HCT116 (cell line): ENCODE measurements at regions not wholly inside any gene's neighbourhood (a gene's known extent, or its start where the extent isn't known, plus 50 kb on each side); places are given as distances from the start of the nearest gene placed in this dataset.

Experiments
- ATAC-seq: fragments of 200-7000 bp; cut with Tn5 transposase; 2 replicates; pipeline ENCODE4 v1.9.1; 2020; ENCODE audit warnings: mild to moderate bottlenecking, moderate library complexity
- BruUV-seq: library from RNA; stranded (reverse); fragments of 400-500 nt; replicated peaks from 2 replicates; lab custom pipeline; 2021; lab: Mats Ljungman, UMichigan
- CTCF ChIA-PET: fragments of 300-600 bp; sonication (Branson Sonifier 250); formaldehyde crosslinking; loops from one replicate; lab custom pipeline; 2021; ENCODE audit warnings: antibody characterized with exemption; lab: Charles Lee
- POLR2A ChIA-PET: fragments of 300-600, 350-600 bp; sonication (Branson Sonifier 250); formaldehyde crosslinking; loops from one replicate; lab custom pipeline; 2021; ENCODE audit warnings: antibody characterized with exemption; lab: Charles Lee
- RAD21 ChIA-PET, 2 experiments: fragments of 300-600 bp; sonication (Branson Sonifier 250); formaldehyde crosslinking; loops; one replicate each; lab custom pipeline; 2023; ENCODE audit warnings: low total read pairs in 2 of 2; ENCODE audit not compliant: uncharacterized antibody in 2 of 2, unreplicated experiment in 2 of 2, low non-redundant PET in 1 of 2; lab: Charles Lee
- DNase-seq: peaks from one replicate; pipeline ENCODE4 v3.0.0-alpha.2; 2010; ENCODE audit warnings: low read depth, low spot score
- H2AFZ ChIP-seq: fragments of 200-600 bp; shearing (Covaris generic), sonication (generic); 2 replicates; pipeline ENCODE4 v1.6.1; 2017; ENCODE audit warnings: low read depth, mixed run types, mixed read lengths, antibody characterized with exemption, low read length; ENCODE audit not compliant: poor library complexity, severe bottlenecking
- H3K27ac ChIP-seq: 2 replicates; pipeline ENCODE4 v1.5.1; 2012; ENCODE audit warnings: low read depth, low read length
- H3K27me3 ChIP-seq: fragments of 200-600 bp; sonication (generic); 2 replicates; pipeline ENCODE4 v1.6.1; 2016; ENCODE audit warnings: mixed run types, low read length, mixed read lengths; ENCODE audit not compliant: insufficient read depth
- H3K36me3 ChIP-seq, 2 experiments: fragments of 200-500 bp in 1 of 2; fragments of 200-600 bp in 1 of 2; sonication (Bioruptor generic) in 1 of 2; sonication (generic) in 1 of 2; 2 replicates each; pipeline versions ENCODE4 v1.5.1 to v1.6.1; 2014 to 2016; ENCODE audit warnings: low read length in 2 of 2, inconsistent platforms in 1 of 2, mixed read lengths in 1 of 2, mixed run types in 1 of 2; ENCODE audit not compliant: insufficient read depth in 2 of 2, control insufficient read depth in 1 of 2
- H3K4me1 ChIP-seq, 2 experiments: fragments of 200-600 bp in 1 of 2; sonication (generic) in 1 of 2; 2 replicates each; pipeline versions ENCODE4 v1.5.1 to v1.6.1; 2012 to 2017; ENCODE audit warnings: low read length in 2 of 2, inconsistent platforms in 1 of 2, mild to moderate bottlenecking in 1 of 2, mixed read lengths in 1 of 2, mixed run types in 1 of 2, moderate library complexity in 1 of 2; ENCODE audit not compliant: insufficient read depth in 2 of 2, control insufficient read depth in 1 of 2
- H3K4me2 ChIP-seq: fragments of 200-600 bp; sonication (generic); 2 replicates; pipeline ENCODE4 v1.6.1; 2017; ENCODE audit warnings: mixed run types, low read length, mixed read lengths
- H3K4me3 ChIP-seq, 2 experiments: fragments of 200-600 bp in 1 of 2; sonication (generic) in 1 of 2; replicated peaks in 1 of 2; 2 replicates each; pipeline ENCODE4 v1.5.1; 2011 to 2016; ENCODE audit warnings: low read length in 2 of 2, control low read depth in 1 of 2, low read depth in 1 of 2, mild to moderate bottlenecking in 1 of 2, mixed read lengths in 1 of 2, mixed run types in 1 of 2
- H3K79me2 ChIP-seq: fragments of 200-600 bp; sonication (generic); 2 replicates; pipeline ENCODE4 v1.6.1; 2017; ENCODE audit warnings: mild to moderate bottlenecking, mixed run types, low read length, moderate library complexity, mixed read lengths; ENCODE audit not compliant: insufficient read depth
- H3K9ac ChIP-seq: fragments of 200-600 bp; sonication (generic); 2 replicates; pipeline ENCODE4 v1.6.1; 2016; ENCODE audit warnings: low read length, mixed read lengths
- H3K9me2 ChIP-seq: fragments of 200-600 bp; sonication (generic), shearing (Covaris generic); 2 replicates; pipeline ENCODE4 v1.6.1; 2017; ENCODE audit warnings: mixed run types, mild to moderate bottlenecking, moderate library complexity; ENCODE audit not compliant: insufficient read depth
- H3K9me3 ChIP-seq, 2 experiments: fragments of 200-500 bp in 1 of 2; fragments of 200-600 bp in 1 of 2; sonication (Bioruptor generic) in 1 of 2; sonication (generic) in 1 of 2; 2 replicates each; pipeline ENCODE4 v1.6.1; 2014 to 2017; ENCODE audit warnings: low read length in 2 of 2, mixed read lengths in 2 of 2, inconsistent platforms in 1 of 2, low read depth in 1 of 2, mild to moderate bottlenecking in 1 of 2, mixed run types in 1 of 2, moderate library complexity in 1 of 2; ENCODE audit not compliant: control insufficient read depth in 1 of 2, insufficient read depth in 1 of 2
- H4K20me1 ChIP-seq: fragments of 200-600 bp; sonication (generic), shearing (Covaris generic); 2 replicates; pipeline ENCODE4 v1.6.1; 2017; ENCODE audit warnings: mixed run types, mild to moderate bottlenecking, moderate library complexity; ENCODE audit not compliant: insufficient read depth
- CBX3 ChIP-seq: IDR thresholded peaks from 2 replicates; pipeline ENCODE4 v1.6.1; 2012; ENCODE audit warnings: low read depth
- CEBPB ChIP-seq: IDR thresholded peaks from 2 replicates; pipeline ENCODE4 v1.6.1; 2012; ENCODE audit warnings: low read depth
- CTCF ChIP-seq, 3 experiments: fragments of 200-600 bp in 1 of 3; sonication (generic) in 1 of 3; IDR thresholded peaks in 2 of 3; conservative IDR thresholded peaks in 1 of 3; 2 replicates each; pipeline ENCODE4 v1.5.1; 2012 to 2017; ENCODE audit warnings: low read depth in 2 of 3, low read length in 2 of 3, antibody characterized with exemption in 1 of 3, borderline replicate concordance in 1 of 3, control low read depth in 1 of 3, mild to moderate bottlenecking in 1 of 3, mixed read lengths in 1 of 3, mixed run types in 1 of 3, moderate library complexity in 1 of 3; ENCODE audit not compliant: insufficient read depth in 1 of 3
- EGR1 ChIP-seq: IDR thresholded peaks from 2 replicates; pipeline ENCODE4 v1.6.1; 2012; ENCODE audit warnings: low read depth
- ELF1 ChIP-seq: IDR thresholded peaks from 2 replicates; pipeline ENCODE4 v1.6.1; 2012; ENCODE audit warnings: low read depth, borderline replicate concordance
- EZH2 ChIP-seq: fragments of 200-600 bp; sonication (generic); IDR thresholded peaks from 2 replicates; pipeline ENCODE4 v1.6.1; 2017; ENCODE audit warnings: antibody characterized with exemption, mixed run types
- EZH2phosphoT487 ChIP-seq: fragments of 200-600 bp; IDR thresholded peaks from 2 replicates; pipeline ENCODE4 v1.6.1; 2018; ENCODE audit warnings: antibody characterized with exemption, borderline replicate concordance
- FOSL1 ChIP-seq: IDR thresholded peaks from 2 replicates; pipeline ENCODE4 v1.6.1; 2012; ENCODE audit warnings: low read depth
- JUND ChIP-seq: IDR thresholded peaks from 2 replicates; pipeline ENCODE4 v1.6.1; 2012
- MAX ChIP-seq: IDR thresholded peaks from 2 replicates; pipeline ENCODE4 v1.6.1; 2012
- POLR2A ChIP-seq: IDR thresholded peaks from 2 replicates; pipeline ENCODE4 v1.7.0; 2011; ENCODE audit warnings: borderline replicate concordance; ENCODE audit not compliant: insufficient read depth, insufficient read length; ENCODE audit errors: extremely low read depth
- POLR2AphosphoS5 ChIP-seq: IDR thresholded peaks from 2 replicates; pipeline ENCODE4 v1.6.1; 2011; ENCODE audit warnings: mild to moderate bottlenecking, low read depth, low read length, moderate library complexity
- RAD21 ChIP-seq: IDR thresholded peaks from 2 replicates; pipeline ENCODE4 v1.6.1; 2012; ENCODE audit warnings: low read depth, mild to moderate bottlenecking
- REST ChIP-seq: IDR thresholded peaks from 2 replicates; pipeline ENCODE4 v1.6.1; 2012; ENCODE audit warnings: low read depth
- SP1 ChIP-seq: IDR thresholded peaks from 2 replicates; pipeline ENCODE4 v1.6.1; 2012; ENCODE audit warnings: low read depth
- SRF ChIP-seq: IDR thresholded peaks from 2 replicates; pipeline ENCODE4 v1.6.1; 2012; ENCODE audit warnings: low read depth
- TCF7L2 ChIP-seq: IDR thresholded peaks from 2 replicates; pipeline ENCODE4 v1.7.0; 2011; ENCODE audit warnings: borderline replicate concordance, inconsistent platforms; ENCODE audit not compliant: insufficient read depth, insufficient read length; ENCODE audit errors: extremely low read depth
- YY1 ChIP-seq: IDR thresholded peaks from 2 replicates; pipeline ENCODE4 v1.6.1; 2011; ENCODE audit warnings: low read length, low read depth, moderate library complexity, mild to moderate bottlenecking; ENCODE audit not compliant: insufficient replicate concordance; ENCODE audit errors: extremely low read depth
- ZFX ChIP-seq: fragments of 450-650 bp; IDR thresholded peaks from 2 replicates; pipeline ENCODE4 v1.6.1; 2017
- ZNF274 ChIP-seq: fragments of 200-500 bp; sonication (Bioruptor generic); IDR thresholded peaks from 2 replicates; pipeline ENCODE4 v1.6.1; 2014; ENCODE audit warnings: mild to moderate bottlenecking, low read depth, low read length, inconsistent platforms
- intact Hi-C: fragments of 100-400 bp; cut with micrococcal nuclease; formaldehyde crosslinking; loops from 2 replicates; pipeline ENCODE4 v1.10.0; 2022

- no peaks in the 10 kb centered on the region for H3K79me2 ChIP-seq
- RAD21 ChIA-PET, result no interaction called here
- no peak overlapping the region for H2AFZ ChIP-seq
- no peak for TF ChIP-seq SP1
- no peak for TF ChIP-seq ELF1
- no peak for TF ChIP-seq FOSL1
- TF ChIP-seq REST, result no peak
- no peak for TF ChIP-seq ZFX
- TF ChIP-seq RAD21, result no peak
- TF ChIP-seq EZH2, result no peak
- TF ChIP-seq CTCF (IDR thresholded peaks at IDR 0.05 in 2 of 3, conservative IDR thresholded peaks at IDR 0.05 in 1 of 3; ENCODE audit: borderline replicate concordance in 1 of 3, insufficient read depth in 1 of 3, low read depth in 2 of 3, low read length in 2 of 3), result no peak
- no peak for TF ChIP-seq POLR2AphosphoS5
- TF ChIP-seq TCF7L2, result no peak
- TF ChIP-seq JUND, result no peak
- TF ChIP-seq YY1, result no peak
- no peak for TF ChIP-seq EZH2phosphoT487
- no peak for TF ChIP-seq ZNF274
- no peak for TF ChIP-seq MAX
- TF ChIP-seq CEBPB, result no peak
- no peak for TF ChIP-seq CBX3
- no peak for TF ChIP-seq EGR1
- TF ChIP-seq SRF, result no peak
- TF ChIP-seq POLR2A, result no peak
- TF ChIP-seq, all 23 proteins: peak for 0
- H3K36me3 ChIP-seq, result no peaks in the 10 kb centered on the region
- no peak overlapping the region for H3K27ac ChIP-seq
- H3K4me1 ChIP-seq, result no peaks in the 10 kb centered on the region
- POLR2A ChIA-PET, result no interaction called here
- BruUV-seq, result no TSS peak
- H3K9me2 ChIP-seq, result no peaks in the 10 kb centered on the region
- H3K9me3 ChIP-seq, result no peaks in the 10 kb centered on the region
- DNase-seq (no peak), ATAC-seq (no peak)
- H3K4me2 ChIP-seq, result no peak overlapping the region
- intact Hi-C loops, result loop anchor here (2.0 kb wide), 1 partner anchor 563 kb away; no protein-coding TSS in a partner anchor
- H3K4me3 ChIP-seq, result no peak overlapping the region
- H4K20me1 ChIP-seq, result no peaks in the 10 kb centered on the region
- H3K27me3 ChIP-seq, result no peaks in the 10 kb centered on the region
- CTCF ChIA-PET, result no interaction called here
- H3K9ac ChIP-seq, result no peak overlapping the region
These were observed 137.9 kb downstream of the BTG1 start for GRCh38 chr12:92007787-92008186.
